DOHH2 (cell line): ENCODE measurements at regions not wholly inside any gene's neighbourhood (a gene's known extent, or its start where the extent isn't known, plus 50 kb on each side); places are given as distances from the start of the nearest gene placed in this dataset.

Experiments used
- H3F3A ChIP-seq: fragments of 200-600 bp; sonication (generic), shearing (Covaris generic); 2 replicates; pipeline ENCODE4 v1.6.0; 2016; ENCODE audit warnings: antibody characterized with exemption, mild to moderate bottlenecking; ENCODE audit not compliant: control insufficient read depth, insufficient read depth
- H3K27ac ChIP-seq: fragments of 200-600 bp; sonication (generic); 2 replicates; pipeline ENCODE4 v1.5.1; 2014; ENCODE audit warnings: low read depth, mild to moderate bottlenecking, low read length, moderate library complexity
- H3K27me3 ChIP-seq: fragments of 200-600 bp; sonication (generic); 2 replicates; pipeline ENCODE4 v1.6.1; 2014; ENCODE audit warnings: mild to moderate bottlenecking, low read length, mixed read lengths; ENCODE audit not compliant: control insufficient read depth
- H3K36me3 ChIP-seq: fragments of 200-600 bp; sonication (generic); 2 replicates; pipeline ENCODE4 v1.6.1; 2014; ENCODE audit warnings: mild to moderate bottlenecking, low read length, moderate library complexity, mixed read lengths; ENCODE audit not compliant: control insufficient read depth
- H3K4me1 ChIP-seq: fragments of 200-600 bp; sonication (generic); 2 replicates; pipeline ENCODE4 v1.6.1; 2014; ENCODE audit warnings: mild to moderate bottlenecking, low read length, mixed read lengths; ENCODE audit not compliant: control insufficient read depth
- H3K4me2 ChIP-seq: fragments of 200-600 bp; sonication (generic); 2 replicates; pipeline ENCODE4 v1.6.0; 2014; ENCODE audit warnings: mild to moderate bottlenecking, low read length, moderate library complexity
- H3K4me3 ChIP-seq: fragments of 200-600 bp; sonication (generic); 2 replicates; pipeline ENCODE4 v1.5.1; 2014; ENCODE audit warnings: mild to moderate bottlenecking, low read length, mixed read lengths
- H3K79me2 ChIP-seq: fragments of 200-600 bp; sonication (generic); 2 replicates; pipeline ENCODE4 v1.6.1; 2014; ENCODE audit warnings: mild to moderate bottlenecking, low read length, mixed read lengths; ENCODE audit not compliant: control insufficient read depth
- H3K9me2 ChIP-seq: fragments of 200-600 bp; sonication (generic); replicated peaks from 2 replicates; pipeline ENCODE4 v1.6.1; 2014; ENCODE audit warnings: mild to moderate bottlenecking, low read length, mixed read lengths; ENCODE audit not compliant: control insufficient read depth
- H3K9me3 ChIP-seq: fragments of 200-600 bp; sonication (generic); 2 replicates; pipeline ENCODE4 v1.6.1; 2014; ENCODE audit warnings: antibody characterized with exemption, low read length, mixed read lengths; ENCODE audit not compliant: control insufficient read depth, insufficient read depth
- H4K20me1 ChIP-seq: fragments of 200-600 bp; sonication (generic); 2 replicates; pipeline ENCODE4 v1.6.0; 2014; ENCODE audit warnings: low read depth, mild to moderate bottlenecking, antibody characterized with exemption, low read length, moderate library complexity; ENCODE audit not compliant: control insufficient read depth, insufficient read depth
- EZH2phosphoT487 ChIP-seq: fragments of 200-600 bp; sonication (generic); IDR thresholded peaks from 2 replicates; pipeline ENCODE4 v1.6.1; 2017; ENCODE audit warnings: borderline replicate concordance, mild to moderate bottlenecking, antibody characterized with exemption, low read length, moderate library complexity, mixed read lengths
- TF ChIP-seq, protein P1 (sequence below): fragments of 200-600 bp; sonication (generic); IDR thresholded peaks from one replicate; pipeline ENCODE4 v1.5.1; 2014; ENCODE audit warnings: antibody characterized with exemption, mild to moderate bottlenecking, low read depth, low read length; ENCODE audit not compliant: poor library complexity, severe bottlenecking

DNA sequence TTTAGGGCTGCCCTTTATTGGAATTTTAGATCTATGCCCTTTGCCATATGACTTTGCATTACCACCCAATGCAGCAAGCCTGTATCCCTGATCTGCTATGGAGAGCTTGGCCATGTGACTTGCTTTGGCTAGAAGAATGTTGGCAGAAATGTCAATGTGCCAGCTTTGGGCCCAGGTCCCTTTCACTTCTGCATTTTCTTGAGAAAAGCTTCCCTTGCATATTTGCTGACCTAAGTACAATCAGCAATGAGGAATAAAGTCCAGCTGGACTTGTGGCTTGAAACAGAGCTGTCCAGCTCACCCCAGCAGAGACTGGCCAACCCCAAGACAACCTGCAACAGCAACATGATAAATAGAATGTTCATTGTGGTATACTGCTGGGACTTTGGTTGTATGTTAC, 135.9 kb downstream of the PAH start:
- TF ChIP-seq, protein P1, sequence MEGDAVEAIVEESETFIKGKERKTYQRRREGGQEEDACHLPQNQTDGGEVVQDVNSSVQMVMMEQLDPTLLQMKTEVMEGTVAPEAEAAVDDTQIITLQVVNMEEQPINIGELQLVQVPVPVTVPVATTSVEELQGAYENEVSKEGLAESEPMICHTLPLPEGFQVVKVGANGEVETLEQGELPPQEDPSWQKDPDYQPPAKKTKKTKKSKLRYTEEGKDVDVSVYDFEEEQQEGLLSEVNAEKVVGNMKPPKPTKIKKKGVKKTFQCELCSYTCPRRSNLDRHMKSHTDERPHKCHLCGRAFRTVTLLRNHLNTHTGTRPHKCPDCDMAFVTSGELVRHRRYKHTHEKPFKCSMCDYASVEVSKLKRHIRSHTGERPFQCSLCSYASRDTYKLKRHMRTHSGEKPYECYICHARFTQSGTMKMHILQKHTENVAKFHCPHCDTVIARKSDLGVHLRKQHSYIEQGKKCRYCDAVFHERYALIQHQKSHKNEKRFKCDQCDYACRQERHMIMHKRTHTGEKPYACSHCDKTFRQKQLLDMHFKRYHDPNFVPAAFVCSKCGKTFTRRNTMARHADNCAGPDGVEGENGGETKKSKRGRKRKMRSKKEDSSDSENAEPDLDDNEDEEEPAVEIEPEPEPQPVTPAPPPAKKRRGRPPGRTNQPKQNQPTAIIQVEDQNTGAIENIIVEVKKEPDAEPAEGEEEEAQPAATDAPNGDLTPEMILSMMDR, result no peak
- TF ChIP-seq EZH2phosphoT487, result no peak
- H3K36me3 ChIP-seq, result no peaks in the 10 kb centered on the region
- no peaks in the 10 kb centered on the region for H3K9me2 ChIP-seq
- H4K20me1 ChIP-seq, result no peaks in the 10 kb centered on the region
- H3K27ac ChIP-seq, result no peak overlapping the region
- no peaks in the 10 kb centered on the region for H3K79me2 ChIP-seq
- H3F3A ChIP-seq, result no peaks in the 10 kb centered on the region
- H3K4me3 ChIP-seq, result no peak overlapping the region
- H3K9me3 ChIP-seq, result no peaks in the 10 kb centered on the region
- no peak overlapping the region for H3K4me2 ChIP-seq
- no peaks in the 10 kb centered on the region for H3K4me1 ChIP-seq
- H3K27me3 ChIP-seq, result no peaks in the 10 kb centered on the region

DNA sequence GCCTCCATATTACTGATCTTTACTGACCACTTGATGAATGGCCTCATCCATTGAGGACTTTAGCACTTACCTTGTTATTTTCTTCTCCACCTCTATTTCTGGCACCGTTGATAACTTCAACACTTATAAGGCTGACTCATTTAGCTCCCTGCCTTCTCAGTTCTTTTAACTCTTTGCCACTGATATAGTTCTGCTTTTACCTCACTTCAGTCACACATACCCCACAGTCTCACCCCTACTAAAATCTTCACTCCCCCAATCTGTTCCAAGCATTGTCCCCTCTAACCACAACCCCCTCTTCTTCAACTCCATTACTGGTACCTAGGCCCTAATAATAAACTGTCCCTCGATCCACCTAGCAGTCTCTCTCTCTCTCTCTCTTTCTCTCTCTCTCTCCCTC, 141.0 kb downstream of the PAH start:
- H3K27ac ChIP-seq, result no peak overlapping the region
- no peak for TF ChIP-seq EZH2phosphoT487
- TF ChIP-seq, protein P1, result no peak
- H3K9me2 ChIP-seq, result no peaks in the 10 kb centered on the region
- no peaks in the 10 kb centered on the region for H3K4me1 ChIP-seq
- H3F3A ChIP-seq, result no peaks in the 10 kb centered on the region
- H4K20me1 ChIP-seq, result no peaks in the 10 kb centered on the region
- no peaks in the 10 kb centered on the region for H3K9me3 ChIP-seq
- H3K27me3 ChIP-seq, result no peaks in the 10 kb centered on the region
- no peak overlapping the region for H3K4me2 ChIP-seq
- no peaks in the 10 kb centered on the region for H3K36me3 ChIP-seq
- H3K4me3 ChIP-seq, result no peak overlapping the region
- H3K79me2 ChIP-seq, result no peaks in the 10 kb centered on the region

DNA sequence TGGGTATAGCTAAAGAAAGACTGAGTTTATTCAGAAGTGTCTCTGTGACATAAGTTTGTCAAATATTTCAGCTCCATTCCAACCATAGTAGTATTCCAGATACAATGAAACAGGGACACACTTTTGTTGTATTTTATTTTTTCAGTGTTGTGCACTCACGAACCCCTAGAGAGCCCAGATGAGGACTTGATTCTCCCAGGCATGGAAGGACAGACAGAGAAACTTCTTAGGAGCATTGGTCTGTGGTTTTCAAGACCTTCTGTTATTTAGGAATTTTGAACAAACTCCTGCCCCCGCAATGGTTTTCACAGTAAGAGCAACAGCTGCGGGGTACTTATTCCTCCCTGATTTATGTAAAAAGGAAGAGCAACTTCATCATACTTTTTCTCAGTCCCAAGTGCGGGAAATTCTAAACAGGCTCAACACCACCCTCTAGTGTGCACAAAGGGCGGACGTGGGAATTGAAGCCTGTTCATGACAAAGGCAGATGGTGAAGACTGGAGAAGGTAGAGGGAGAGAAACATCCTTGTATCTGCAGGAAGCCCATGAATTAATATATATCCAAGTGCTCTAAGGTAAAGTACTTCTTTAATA, 147.6 kb downstream of the PAH start:
- Histone ChIP-seq H3K4me1 (no peaks in the 10 kb centered on the region), H3K36me3 (no peaks in the 10 kb centered on the region)

More for the DNA sequence above, 147.6 kb downstream of the PAH start:
- TF ChIP-seq EZH2phosphoT487, result no peak
- TF ChIP-seq, protein P1, result peak; percentile 70
- Histone ChIP-seq H3K4me2 (no peak overlapping the region), H3K9me2 (no peaks in the 10 kb centered on the region), H3K4me3 (no peak overlapping the region), H4K20me1 (no peaks in the 10 kb centered on the region), H3K27me3 (no peaks in the 10 kb centered on the region), H3K79me2 (no peaks in the 10 kb centered on the region), H3K9me3 (no peaks in the 10 kb centered on the region), H3F3A (no peaks in the 10 kb centered on the region), H3K27ac (no peak overlapping the region)
